Right lobe of liver (tissue), 6 donors: ENCODE measurements at regions not wholly inside any gene's neighbourhood (a gene's known extent, or its start where the extent isn't known, plus 50 kb on each side); places are given as distances from the start of the nearest gene placed in this dataset.

Experiments used
- ATAC-seq, 4 donors: fragments of 200-7000 bp; cut with Tn5 transposase; one replicate each; pipeline ENCODE4 v1.9.1; 2020; ENCODE audit warnings: mild to moderate bottlenecking in 4 of 4, moderate library complexity in 4 of 4
- DNase-seq, 3 donors: peaks; one replicate each; pipeline ENCODE4 v3.0.0-alpha.2; 2020
- H3K27ac ChIP-seq, 3 donors: fragments of 200-600 bp; one replicate each; pipeline ENCODE4 v1.8.0; 2022
- H3K27me3 ChIP-seq, 2 donors: fragments of 200-600 bp; one replicate each; pipeline ENCODE4 v1.8.0; 2022
- H3K36me3 ChIP-seq, 4 donors: fragments of 200-600 bp; sonication (generic) in 1 of 4; one replicate each; pipeline versions ENCODE4 v1.5.1 to v1.8.0; 2017 to 2022; ENCODE audit warnings: control low read depth in 1 of 4
- H3K4me1 ChIP-seq, 4 donors: fragments of 200-600 bp; sonication (generic) in 1 of 4; one replicate each; pipeline versions ENCODE4 v1.5.1 to v1.8.0; 2017 to 2022; ENCODE audit warnings: control low read depth in 1 of 4
- H3K4me3 ChIP-seq, 3 donors: fragments of 200-600 bp; one replicate each; pipeline ENCODE4 v1.8.0; 2022
- H3K9me3 ChIP-seq, 4 donors: fragments of 200-600 bp; sonication (generic) in 1 of 4; one replicate each; pipeline versions ENCODE4 v1.5.1 to v1.8.0; 2017 to 2022; ENCODE audit warnings: control low read depth in 1 of 4
- POLR2A ChIP-seq: fragments of 450-650 bp; IDR thresholded peaks from one replicate; pipeline ENCODE4 v1.6.1; 2017; ENCODE audit warnings: antibody characterized with exemption, mild to moderate bottlenecking
- WGBS: methylation state at CpG from one replicate; pipeline ENCODE4 v1.1.6; 2018; ENCODE audit warnings: low coverage, low lambda C conversion rate; ENCODE audit not compliant: insufficient coverage; ENCODE audit errors: missing lambda C conversion rate; 5-methylcytosine and 5-hydroxymethylcytosine counted together
- intact Hi-C, 2 donors: fragments of 100-400 bp; cut with DNase I; formaldehyde crosslinking; loops; one replicate each; pipeline versions ENCODE4 v1.11.2 to v1.14.1; 2022
- TF ChIP-seq, protein P1 (sequence below), 4 donors: fragments of 200-600 bp in 3 of 4; fragments of 450-650 bp in 1 of 4; IDR thresholded peaks; one replicate each; pipeline versions ENCODE4 v1.5.1 to v1.8.0; 2016 to 2022; ENCODE audit warnings: antibody characterized with exemption in 4 of 4, mild to moderate bottlenecking in 2 of 4
- donor health status: DM: no; HTN: yes; CAD: no.
- donor health status: DM: no; HTN: no; CAD: no.
- donor health status: DM: no; HTN: no; CAD: no.
- donor health status: DM: no; HTN: yes; CAD: no.
- donor health status: DM: no; HTN: yes; CAD: no.

DNA sequence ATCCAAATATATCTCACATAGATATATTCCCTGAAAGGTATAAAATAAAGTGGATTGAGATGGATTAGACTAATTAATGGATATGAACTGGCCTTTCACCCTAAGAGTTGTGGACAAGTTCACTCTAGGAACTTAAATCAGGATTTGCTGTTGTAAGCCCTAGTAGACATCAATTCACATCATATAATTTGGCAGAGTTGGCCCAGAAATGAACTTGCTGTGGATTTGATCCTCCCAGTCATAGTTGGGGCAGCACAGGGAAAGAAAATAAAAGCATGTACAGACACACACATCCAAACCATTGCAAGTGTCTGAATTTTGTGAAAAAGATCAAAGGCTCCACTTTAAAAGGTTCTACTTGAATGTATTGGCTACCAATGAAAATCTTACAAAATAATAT is 734.7 kb upstream of the NR2F2 start:
- H3K27ac ChIP-seq = no peak overlapping the region
- DNase-seq (no peak), ATAC-seq (no peak)
- H3K27me3 ChIP-seq = no peaks in the 10 kb centered on the region
- no peak for TF ChIP-seq POLR2A
- TF ChIP-seq, protein P1, sequence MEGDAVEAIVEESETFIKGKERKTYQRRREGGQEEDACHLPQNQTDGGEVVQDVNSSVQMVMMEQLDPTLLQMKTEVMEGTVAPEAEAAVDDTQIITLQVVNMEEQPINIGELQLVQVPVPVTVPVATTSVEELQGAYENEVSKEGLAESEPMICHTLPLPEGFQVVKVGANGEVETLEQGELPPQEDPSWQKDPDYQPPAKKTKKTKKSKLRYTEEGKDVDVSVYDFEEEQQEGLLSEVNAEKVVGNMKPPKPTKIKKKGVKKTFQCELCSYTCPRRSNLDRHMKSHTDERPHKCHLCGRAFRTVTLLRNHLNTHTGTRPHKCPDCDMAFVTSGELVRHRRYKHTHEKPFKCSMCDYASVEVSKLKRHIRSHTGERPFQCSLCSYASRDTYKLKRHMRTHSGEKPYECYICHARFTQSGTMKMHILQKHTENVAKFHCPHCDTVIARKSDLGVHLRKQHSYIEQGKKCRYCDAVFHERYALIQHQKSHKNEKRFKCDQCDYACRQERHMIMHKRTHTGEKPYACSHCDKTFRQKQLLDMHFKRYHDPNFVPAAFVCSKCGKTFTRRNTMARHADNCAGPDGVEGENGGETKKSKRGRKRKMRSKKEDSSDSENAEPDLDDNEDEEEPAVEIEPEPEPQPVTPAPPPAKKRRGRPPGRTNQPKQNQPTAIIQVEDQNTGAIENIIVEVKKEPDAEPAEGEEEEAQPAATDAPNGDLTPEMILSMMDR (IDR thresholded peaks at IDR 0.05) = no peak
- peaks cover 0 to 6% (median 0%) of the 10 kb centered on the region in 4 donors for H3K4me1 ChIP-seq
- H3K9me3 ChIP-seq = no peaks in the 10 kb centered on the region
- no peaks in the 10 kb centered on the region for H3K36me3 ChIP-seq
- intact Hi-C loops = no loop called here
- no peak overlapping the region for H3K4me3 ChIP-seq

GRCh38 chr15:95596496-95596895 is 734.0 kb upstream of the NR2F2 start:
- no peak for ATAC-seq
- intact Hi-C loops = no loop called here
- Histone ChIP-seq H3K4me1 (peaks cover 0 to 6% (median 0%) of the 10 kb centered on the region in 4 donors), H3K27ac (no peak overlapping the region), H3K9me3 (no peaks in the 10 kb centered on the region), H3K27me3 (no peaks in the 10 kb centered on the region), H3K4me3 (no peak overlapping the region), H3K36me3 (no peaks in the 10 kb centered on the region)
- WGBS = 94% methylated on average over 4 of the region's 6 CpGs
- no peak for TF ChIP-seq POLR2A
- TF ChIP-seq, protein P1 (IDR thresholded peaks at IDR 0.05) = no peak
- no peak for DNase-seq

DNA sequence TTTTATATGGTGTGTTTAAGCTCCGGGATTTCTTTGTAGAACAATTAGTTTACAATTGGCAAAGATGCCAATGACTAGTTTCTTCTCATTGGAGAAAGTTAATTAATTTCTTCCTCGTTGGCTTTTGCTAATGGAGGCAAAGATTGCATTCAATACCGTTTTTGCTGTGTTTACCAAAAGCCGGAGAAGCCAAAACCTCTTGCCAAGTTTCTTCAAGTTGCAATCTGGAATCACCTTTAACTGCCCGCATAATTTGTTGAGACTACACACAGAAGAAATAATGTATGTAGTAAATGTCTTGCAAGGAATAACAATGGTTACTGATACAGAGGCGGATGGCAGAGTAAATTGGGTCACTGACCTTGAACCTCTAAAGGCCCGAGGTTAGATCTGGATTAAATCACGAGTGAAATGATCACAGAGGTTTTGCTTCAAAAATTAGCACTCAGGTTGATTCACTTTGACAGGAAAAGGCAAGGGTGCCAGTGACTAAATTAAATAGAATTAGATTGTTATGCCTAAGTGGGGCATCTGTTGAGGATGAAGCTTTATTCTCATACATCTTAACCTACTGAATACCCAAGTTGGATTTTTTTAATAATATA is 732.1 kb upstream of the NR2F2 start:
- peaks cover 0 to 6% (median 0%) of the 10 kb centered on the region in 4 donors for H3K4me1 ChIP-seq
- H3K36me3 ChIP-seq = no peaks in the 10 kb centered on the region
- TF ChIP-seq, protein P1 (IDR thresholded peaks at IDR 0.05) = no peak
- no peak for TF ChIP-seq POLR2A
- no peaks in the 10 kb centered on the region for H3K9me3 ChIP-seq
- no peak overlapping the region for H3K27ac ChIP-seq
- intact Hi-C loops = no loop called here
- ATAC-seq (no peak), DNase-seq (no peak)
- no peak overlapping the region for H3K4me3 ChIP-seq
- 31% methylated on average over 8 of the region's 8 CpGs for WGBS
- H3K27me3 ChIP-seq = no peaks in the 10 kb centered on the region

GRCh38 chr15:95600367-95600766 is 730.1 kb upstream of the NR2F2 start:
- WGBS = 83% methylated on average over 2 of the region's 2 CpGs
- ATAC-seq = no peak
- H3K36me3 ChIP-seq = no peaks in the 10 kb centered on the region
- no peak overlapping the region for H3K4me3 ChIP-seq
- TF ChIP-seq POLR2A = no peak
- TF ChIP-seq, protein P1 (IDR thresholded peaks at IDR 0.05) = no peak
- DNase-seq = no peak
- no peaks in the 10 kb centered on the region for H3K9me3 ChIP-seq
- no peak overlapping the region for H3K27ac ChIP-seq
- intact Hi-C loops = no loop called here
- peaks cover 0 to 17% (median 2%) of the 10 kb centered on the region in 4 donors for H3K4me1 ChIP-seq
- no peaks in the 10 kb centered on the region for H3K27me3 ChIP-seq

DNA sequence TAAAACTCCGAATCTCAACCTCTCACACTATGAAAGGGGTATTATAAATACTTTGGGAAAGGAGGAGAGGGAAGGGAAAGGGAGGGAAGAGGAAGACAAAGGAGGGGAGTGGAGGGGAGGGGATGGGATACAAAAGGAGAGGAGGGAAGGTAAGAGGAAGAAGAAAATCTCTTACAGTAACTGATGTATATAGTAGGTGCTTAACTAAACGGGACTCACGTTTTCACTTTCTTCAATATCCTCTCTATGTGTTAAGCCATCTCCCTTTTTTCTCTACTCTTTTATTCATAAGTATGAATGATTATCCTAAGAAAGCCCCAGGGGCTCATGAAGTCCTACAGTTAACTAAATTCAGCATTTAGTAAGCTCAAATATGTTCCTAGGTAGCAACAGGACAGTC is 729.6 kb upstream of the NR2F2 start:
- DNase-seq (no peak), ATAC-seq (no peak)
- Histone ChIP-seq H3K4me1 (peaks cover 0 to 17% (median 2%) of the 10 kb centered on the region in 4 donors), H3K27ac (no peak overlapping the region), H3K36me3 (no peaks in the 10 kb centered on the region), H3K27me3 (no peaks in the 10 kb centered on the region), H3K4me3 (no peak overlapping the region), H3K9me3 (no peaks in the 10 kb centered on the region)
- TF ChIP-seq POLR2A = no peak
- TF ChIP-seq, protein P1 (IDR thresholded peaks at IDR 0.05) = no peak
- 84% methylated on average over 3 of the region's 3 CpGs for WGBS
- intact Hi-C loops = no loop called here
